C1 segment of cervical spinal cord (tissue), 14 donors: ENCODE measurements at regions not wholly inside any gene's neighbourhood (a gene's known extent, or its start where the extent isn't known, plus 50 kb on each side); places are given as distances from the start of the nearest gene placed in this dataset.
A peak's percentile ranks its signal among the peaks of the same experiment; 100 is the strongest.
"Not testable (repeated sequence)": the region's sequence is repeated elsewhere in the genome, so short reads cannot be mapped to it uniquely, and the experiment has no call there.

Experiments used
- DNase-seq, 14 donors: peaks; one replicate each; lab custom pipeline; 2025; lab: John Stamatoyannopoulos, UW

DNA sequence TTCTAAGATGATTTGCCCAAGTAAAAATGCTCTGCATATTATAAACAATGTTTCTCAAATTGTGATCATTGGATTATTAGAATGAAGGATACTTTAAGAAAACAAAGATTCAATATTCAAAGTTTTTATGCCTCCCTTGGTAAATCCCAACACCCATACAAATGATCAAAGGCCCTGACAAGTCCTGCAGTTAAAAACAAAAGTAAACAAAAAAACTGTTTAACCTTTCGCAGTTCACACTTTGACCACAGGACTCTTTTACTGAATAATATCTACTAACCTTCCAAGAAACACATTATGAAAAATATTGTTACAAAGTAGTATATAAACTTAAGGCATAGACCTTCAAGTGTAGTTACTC is 365.9 kb upstream of the ZFHX3 start:
- DNase-seq: no peak

DNA sequence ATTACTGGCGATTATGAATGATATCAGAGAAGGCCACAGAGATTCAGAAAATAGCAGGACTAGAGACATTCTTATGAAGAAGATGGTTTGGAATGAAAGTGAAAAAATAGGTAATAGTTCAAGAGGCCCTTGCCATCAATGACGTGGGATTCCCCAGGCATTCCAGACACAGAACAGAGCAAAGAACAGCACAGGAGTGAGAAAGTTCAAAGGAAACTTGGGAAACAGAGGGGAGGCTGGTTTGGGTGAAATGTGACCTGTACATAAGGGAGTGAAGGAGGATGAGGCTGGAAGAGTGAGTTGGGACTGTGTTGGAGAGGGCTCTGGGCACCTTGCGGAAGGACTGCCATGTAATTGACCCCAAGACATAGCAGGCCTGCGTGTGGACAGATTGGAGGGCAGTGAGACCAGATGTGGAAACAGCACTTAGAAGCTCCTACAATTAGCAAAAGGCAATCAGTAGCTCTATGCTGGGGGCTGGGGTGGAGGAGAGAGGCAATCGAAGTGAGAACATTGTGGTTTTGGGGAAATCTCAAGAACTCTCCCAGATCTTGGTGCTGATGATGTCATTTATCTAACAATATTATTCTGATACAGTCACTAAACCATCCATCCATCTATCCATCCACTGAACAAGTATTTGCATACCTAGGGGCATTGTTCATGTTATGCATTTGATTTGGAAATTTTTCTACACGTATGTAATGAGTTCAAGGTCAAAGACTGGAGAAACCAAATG is 365.3 kb upstream of the ZFHX3 start:
- DNase-seq: no peak

DNA sequence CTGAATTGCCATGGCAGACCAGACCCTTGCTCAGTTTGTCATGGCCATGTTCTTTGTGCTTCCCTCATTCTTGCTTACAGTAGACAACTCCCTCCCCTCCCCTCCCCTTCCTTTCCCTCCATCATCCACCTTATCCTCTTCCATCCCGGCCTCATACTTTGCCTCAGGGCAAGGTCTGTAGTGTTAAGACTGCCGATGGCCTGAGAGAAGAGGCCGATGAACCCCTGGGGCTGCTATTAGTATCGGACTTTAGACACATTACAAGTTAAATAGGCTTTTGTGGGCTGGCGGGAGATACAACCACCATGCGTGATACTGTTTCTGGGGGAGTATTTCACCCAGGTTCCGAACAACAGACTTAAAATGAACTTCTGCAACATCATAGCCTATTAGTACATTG is 364.5 kb upstream of the ZFHX3 start:
- DNase-seq: no peak

DNA sequence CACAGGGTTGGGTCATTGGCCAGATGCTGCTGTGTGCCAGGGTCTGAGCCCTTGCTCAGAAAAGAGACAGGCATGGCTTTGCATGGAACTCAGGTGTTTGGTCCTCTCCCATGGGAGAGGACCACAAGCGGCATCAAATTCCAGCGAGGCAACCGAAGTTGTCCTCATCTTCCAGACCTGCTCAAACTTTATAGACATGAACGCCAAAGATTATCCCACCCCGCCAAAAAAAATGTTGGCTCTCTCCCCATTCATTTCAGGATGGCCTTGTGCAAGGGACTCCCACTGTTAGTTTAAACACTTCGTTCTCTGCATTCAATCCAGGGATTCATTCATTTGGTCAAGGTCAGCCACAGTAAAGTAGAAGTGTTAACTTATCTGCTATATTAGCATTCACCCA is 360.8 kb upstream of the ZFHX3 start:
- DNase-seq: no peak

DNA sequence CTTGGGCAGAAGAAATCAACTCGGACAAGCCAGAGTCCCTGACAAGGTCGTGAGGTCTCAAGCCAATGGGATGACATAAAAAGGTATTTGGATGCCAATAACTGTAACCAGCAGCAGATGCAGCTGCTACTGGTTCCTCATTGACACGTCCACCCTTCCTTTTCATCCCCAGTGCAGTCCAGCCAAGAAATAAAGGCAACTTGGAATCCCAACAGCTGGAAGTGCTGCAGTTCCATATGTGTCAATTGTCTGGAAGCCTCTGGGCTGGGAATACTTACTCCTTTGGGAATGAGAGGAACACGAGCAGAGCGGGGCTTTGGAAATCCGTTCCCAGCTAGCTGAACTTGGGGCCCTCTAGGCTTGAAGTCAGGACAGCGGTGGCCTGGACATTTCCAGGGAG is 360.4 kb upstream of the ZFHX3 start:
- DNase-seq: no peak

DNA sequence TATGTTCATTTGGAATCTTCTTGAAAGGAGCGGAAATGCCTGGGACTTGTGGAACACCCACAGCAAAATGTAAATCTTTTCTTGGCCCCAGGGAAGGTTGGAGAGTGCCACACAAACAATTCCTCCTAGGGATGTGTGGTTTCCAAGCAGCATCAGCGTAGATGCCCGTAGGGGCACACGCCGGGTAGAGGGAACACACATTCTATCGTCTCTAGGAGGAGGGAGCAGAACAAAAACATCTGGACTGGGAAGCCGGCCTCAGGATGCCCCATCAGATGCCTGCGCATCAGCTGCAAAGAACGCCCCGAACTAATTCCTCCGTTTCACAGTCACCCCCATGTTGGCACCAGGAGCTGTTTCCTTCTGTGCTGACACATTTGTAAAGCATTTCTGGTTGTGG is 357.9 kb upstream of the ZFHX3 start:
- DNase-seq: no peak

DNA sequence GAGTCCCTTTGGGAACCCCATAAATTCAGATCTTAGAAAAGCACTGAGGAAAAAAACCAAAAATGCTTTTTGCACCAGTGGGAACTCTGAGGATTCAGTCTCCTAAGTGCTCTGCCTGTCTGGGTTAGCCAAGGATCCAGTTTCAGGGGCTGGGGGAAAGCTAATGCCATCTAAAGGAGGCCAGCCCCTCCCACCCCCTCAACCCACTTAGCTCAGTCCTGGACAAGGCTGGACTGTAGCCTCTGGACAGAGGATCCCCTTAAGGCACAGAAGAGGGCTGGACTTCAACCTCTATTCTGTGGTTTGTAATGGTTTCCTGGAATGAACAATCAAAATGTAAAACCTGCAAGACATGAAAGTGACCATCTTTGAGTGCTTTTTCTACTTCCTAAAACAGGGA is 356.1 kb upstream of the ZFHX3 start:
- DNase-seq: no peak

DNA sequence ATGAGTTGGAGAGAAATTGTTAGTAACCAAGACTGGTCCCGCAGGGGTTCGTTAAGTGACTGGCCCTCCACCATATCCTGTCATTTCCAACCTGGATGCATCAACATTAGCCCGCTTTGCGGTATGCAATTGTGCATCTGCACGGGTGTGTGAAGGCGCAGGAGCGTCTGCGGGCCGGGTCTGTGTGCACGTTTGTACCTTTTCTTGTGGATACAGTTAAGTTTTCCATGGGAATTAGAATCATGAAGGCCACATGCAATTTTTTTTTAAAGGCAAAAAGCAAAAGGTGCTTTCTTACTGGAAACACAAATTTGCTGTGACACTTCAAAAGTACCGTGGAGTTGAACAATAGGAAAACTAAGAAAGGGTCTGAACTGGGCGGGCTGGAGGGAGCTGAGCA is 355.4 kb upstream of the ZFHX3 start:
- no peak for DNase-seq

DNA sequence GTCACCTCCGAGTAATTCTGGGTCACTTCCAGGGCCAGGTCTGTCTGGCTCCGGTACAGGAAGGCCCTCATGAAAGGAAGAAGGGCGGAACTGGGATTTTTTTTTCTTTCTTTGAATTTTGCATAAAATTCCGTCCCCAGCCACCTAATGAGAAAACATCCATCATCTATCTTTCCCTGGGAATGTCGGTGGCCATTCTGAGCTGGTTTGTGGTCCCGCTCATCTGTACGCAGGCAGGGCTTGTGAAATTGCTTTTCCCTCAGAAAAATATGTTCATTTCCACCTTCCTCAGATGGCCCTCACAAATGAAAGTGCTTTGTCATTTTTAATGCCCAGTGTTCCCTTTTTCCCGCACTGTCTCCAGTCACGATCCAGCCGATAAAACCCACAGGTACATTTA is 353.0 kb upstream of the ZFHX3 start:
- no peak for DNase-seq

DNA sequence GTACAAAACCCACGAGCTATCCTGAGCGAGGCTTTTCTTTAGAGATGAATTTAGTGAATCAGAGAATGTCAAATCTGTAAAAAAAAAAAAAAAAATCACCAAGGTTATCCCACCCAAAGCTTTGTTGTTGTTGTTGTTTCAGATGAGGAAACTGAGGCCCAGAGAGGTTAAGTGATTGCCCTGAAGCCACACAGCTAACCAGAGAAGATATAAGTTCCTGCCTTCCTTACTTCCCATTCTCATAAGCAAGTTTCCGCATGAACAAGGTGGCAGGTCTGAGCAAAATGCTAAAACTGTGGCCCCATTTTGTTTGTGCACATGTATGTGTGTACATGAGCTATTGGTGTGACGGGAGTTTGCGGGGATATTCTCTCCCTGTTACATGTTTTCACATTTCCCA is 352.1 kb upstream of the ZFHX3 start:
- no peak for DNase-seq

DNA sequence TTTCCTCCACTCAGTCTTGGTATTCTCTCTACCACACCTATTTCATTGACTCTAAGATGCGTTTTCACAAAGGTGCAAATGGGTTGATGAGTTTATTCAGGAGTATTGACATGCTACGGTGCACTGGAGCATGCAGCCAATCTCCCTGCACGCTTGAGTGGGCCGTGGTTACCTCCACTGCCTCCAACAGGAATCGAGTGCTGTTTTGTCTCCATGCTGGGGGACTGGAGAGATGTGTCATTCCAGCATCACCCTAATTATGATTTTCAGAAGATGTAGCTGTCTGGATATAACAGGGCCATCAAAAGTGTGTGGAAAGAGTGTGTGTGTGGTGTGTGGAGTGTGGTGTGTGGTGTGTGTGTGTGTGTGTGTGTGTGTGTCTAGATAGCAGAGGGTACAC is 351.6 kb upstream of the ZFHX3 start:
- DNase-seq: no peak

DNA sequence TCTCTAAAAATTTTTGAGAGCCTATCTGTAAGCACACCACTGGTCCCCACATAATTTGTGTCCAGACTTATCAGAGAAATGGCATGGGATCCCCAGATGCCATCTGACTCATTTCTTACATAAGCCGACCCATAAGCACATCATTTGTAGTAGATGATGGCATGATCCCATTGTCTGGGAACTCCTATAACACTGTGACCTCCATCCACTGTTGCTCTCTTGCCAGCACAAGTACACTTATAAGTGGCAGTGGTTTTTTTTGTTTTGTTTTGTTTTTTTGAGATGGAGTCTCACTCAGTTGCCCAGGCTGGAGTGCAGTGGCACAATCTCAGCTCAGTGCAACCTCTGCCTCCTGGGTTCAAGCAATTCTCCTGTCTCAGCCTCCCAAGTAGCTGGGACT is 350.7 kb upstream of the ZFHX3 start:
- DNase-seq: not testable (repeated sequence)

DNA sequence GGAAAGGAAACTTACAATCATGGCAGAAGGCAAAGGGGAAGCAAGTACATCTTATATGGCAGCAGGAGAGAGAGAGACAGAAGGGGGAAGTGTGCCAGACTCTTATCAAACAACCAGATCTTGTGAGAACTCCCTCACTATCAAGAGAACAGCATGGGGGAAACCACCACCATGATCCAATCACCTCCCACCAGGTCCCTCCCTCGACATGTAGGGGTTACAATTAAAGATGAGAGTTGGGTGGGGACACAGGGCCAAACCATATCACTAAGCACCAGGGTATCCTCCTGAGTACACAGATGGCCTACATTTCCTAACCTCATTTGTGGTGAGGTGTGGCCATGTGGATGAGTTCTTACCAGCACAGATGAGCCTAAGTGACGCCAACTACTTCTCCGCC is 348.6 kb upstream of the ZFHX3 start:
- DNase-seq: no peak

DNA sequence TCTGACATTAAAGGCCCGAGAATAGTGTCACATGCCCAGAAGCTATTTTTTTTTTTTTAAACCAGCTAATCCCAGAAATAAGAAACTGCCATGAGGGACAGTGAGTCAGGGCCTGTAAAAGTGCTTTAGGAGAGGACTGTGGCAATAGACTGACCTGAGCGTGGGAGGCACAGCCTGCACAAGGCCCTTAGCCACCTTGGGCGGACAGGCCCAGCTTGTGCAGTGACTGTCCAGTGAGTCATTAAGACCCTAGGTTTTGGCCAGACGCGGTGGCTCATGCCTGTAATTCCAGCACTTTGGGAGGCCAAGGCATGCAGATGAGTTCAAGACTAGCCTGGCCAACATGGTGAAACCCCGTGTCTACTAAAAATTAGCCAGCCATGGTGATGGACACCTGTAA is 343.0 kb upstream of the ZFHX3 start:
- DNase-seq: no peak

DNA sequence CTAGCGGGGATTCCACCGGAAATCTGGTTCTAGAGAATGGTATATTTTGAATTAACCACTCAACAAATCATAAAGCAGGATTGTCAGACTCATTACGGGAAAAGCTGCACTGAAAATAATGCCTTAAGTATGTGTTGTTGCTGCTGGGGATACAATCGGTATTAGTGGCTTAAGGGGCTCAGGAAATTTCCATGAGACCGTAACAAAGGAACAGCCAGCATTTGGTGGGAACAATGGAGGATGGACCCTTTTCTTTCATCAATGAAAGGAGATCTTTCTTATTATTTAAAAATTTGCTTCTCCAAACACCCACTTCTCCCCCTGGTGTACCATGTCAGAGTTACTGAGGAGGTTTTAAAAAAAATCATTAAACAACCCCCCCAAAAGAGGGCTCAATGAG is 342.6 kb upstream of the ZFHX3 start:
- no peak for DNase-seq

DNA sequence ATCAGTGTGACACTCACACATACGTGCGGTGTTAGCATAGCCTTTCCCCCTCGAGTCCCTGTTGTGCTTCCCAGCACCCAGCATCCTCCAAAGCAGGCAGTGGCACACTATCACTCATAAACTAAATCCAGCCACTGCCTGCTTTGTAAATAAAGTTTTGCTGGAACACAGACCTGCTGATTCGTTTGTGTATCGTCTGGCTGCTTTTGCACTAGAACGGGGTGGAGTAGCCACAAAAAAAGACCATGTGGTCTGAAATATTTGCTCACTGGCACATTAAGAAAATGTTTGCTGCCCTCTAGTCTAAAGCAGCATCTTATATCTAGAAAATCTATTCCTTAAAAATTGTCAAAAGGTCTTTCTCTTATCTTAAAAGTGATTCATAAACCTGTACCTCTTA is 341.2 kb upstream of the ZFHX3 start:
- no peak for DNase-seq

DNA sequence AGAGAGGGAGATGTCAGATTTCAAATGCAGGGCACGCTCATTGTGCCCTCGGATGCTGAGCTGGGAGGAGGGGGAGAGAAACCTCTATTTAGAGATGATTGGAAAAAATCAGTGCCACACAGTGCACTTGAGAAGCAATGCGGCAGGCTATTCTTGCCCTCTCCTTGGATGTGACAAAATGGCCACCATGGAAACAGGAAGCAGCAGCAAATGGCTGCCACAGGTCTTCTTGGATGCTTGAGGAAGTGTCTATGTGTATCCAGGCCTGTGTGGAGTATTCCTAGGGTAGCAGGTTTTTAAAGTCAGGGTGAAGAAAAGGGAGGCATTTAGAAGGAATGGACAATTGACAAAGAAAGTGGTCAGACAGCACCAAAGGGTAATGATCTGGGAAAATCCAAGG is 340.1 kb upstream of the ZFHX3 start:
- DNase-seq: no peak

DNA sequence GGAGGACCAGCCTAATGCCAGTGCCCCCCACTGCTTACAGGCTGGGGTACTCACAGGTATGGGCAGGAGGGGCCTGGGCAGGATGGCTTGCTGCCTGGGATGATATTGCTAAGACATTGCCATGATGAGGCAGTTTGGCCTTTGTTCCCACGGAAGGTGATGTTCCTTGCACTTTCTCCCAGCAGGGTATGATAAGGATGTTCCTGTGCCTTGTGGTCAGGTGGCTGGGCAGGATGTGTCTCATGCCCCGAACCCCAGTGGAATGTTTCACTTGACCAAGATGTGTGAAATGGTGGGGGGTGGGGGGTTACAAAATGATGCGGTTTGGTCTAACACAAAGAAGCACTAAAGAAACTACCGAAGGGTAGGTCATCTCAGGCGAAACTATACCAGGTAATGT is 337.8 kb upstream of the ZFHX3 start:
- no peak for DNase-seq

DNA sequence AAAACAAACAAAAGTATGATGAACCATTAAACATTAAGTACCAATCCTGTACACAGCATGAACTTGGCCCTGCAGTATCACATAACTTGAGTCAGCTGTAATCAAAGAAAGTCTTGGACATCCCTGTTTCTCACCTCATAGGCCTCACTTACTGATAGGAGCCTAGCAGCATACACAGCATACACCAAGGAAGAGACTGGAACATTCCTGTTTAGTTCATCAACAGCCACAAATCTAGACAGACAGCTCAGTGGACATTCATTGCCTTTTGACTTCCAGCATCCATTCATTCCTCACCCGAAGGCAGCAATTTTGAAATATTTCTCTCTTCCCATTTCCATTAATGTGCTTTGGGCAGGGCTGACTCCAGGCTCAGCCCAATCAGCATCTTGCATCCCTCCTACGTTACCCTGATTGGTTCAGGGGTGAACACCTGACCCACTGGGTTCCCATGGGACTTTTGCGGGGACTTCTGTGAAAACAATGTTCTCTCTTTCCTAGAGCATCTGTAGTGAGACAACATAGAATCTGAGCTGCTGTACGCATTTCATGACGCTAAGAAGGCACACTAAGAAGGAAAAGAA is 336.7 kb upstream of the ZFHX3 start:
- no peak for DNase-seq

DNA sequence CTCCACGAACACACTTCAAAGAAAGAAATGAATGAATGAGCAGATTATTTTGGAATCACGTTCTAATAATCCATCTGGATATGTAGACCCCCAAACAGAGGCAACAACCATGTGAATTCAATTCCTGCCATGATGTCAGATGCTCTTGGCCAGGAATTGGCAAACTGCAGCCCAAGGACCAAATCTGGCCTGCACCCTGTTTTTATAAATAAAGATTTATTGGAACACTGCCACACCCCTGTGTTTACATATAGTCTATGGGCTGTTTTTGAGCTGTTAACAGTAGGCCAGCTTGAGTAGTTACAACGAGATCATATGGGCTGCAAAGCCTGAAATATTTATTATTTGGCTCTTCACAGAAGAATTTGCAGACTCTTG is 336.0 kb upstream of the ZFHX3 start:
- DNase-seq: no peak

DNA sequence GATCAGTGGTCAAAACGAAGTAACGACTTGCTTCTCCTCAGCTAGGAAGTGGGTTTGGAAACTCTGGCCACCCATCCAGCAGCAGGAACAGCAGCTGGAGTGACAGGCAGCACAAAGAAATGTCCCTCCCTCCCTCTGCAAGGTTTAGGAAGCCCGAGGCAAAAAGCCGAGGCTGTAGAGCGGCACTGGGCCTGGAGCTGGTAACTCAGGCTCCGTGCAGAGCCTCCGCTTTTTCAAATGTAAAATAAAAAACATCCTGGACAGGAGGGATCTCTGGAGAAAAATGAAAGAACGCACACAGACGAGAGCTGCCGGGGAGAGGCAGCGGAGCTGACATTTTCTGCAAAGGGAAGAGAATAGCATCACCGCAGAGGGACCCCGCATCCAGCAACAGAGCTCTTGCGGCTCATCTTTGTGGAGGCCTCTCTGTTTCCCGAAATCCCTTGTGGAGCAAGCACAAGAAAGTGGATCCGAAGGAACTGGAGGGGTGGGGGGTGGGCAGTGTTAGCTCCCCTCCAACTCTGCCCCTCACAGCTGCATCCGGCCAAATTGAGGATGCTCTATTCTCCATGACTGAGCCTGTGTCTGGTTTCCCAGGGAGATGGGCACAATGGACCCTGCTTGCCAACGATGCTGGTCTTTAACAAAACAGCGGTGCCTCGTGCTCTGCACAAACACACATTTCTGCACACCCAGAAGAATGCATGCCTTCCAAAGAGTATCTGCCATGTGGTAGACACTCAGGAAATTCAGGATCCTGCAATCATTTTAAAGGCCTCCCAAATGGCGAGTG is 335.5 kb upstream of the ZFHX3 start:
- DNase-seq: peak in 3 of 14 donors; percentile 3 to 20 (median 6)

DNA sequence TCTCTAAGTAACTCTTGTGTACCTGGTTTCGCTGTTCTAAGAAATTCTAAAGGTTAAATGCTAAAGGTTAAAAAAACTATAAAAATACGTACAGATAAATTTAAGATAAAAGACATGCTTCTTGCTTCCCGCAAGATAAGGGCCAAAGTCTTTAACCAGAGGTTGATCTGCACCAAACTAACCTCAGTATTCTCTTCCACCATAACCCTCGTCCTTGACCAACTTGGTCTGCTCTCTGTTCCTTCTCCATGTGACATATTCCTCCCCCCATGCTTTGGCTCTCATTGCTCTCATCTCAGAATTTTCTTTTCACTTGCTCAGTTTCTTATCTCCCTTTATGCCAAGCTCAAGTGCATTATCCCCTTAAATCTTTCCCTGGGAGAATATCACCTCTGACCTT is 330.5 kb upstream of the ZFHX3 start:
- DNase-seq: no peak
